Sigmoid colon (tissue), 4 donors: ENCODE measurements at regions not wholly inside any gene's neighbourhood (a gene's known extent, or its start where the extent isn't known, plus 50 kb on each side); places are given as distances from the start of the nearest gene placed in this dataset.

ENCODE experiments used
- EP300 ChIP-seq, 4 donors: sonication (generic); formaldehyde crosslinking; IDR thresholded peaks; one replicate each; pipeline ENCODE4 v1.6.1; 2017; ENCODE audit warnings: antibody characterized with exemption in 4 of 4
- POLR2A ChIP-seq, 2 donors: fragments of 450-650 bp; IDR thresholded peaks; one replicate each; pipeline ENCODE4 v1.6.1; 2016; ENCODE audit warnings: antibody characterized with exemption in 2 of 2, mild to moderate bottlenecking in 2 of 2, moderate library complexity in 2 of 2

GRCh38 chrX:122220644-122221373 is 963.3 kb upstream of the GRIA3 start:
- TF ChIP-seq POLR2A (IDR thresholded peaks at IDR 0.05) (no peak), EP300 (IDR thresholded peaks at IDR 0.05) (no peak)
